GM18909 (cell line): ENCODE measurements at regions not wholly inside any gene's neighbourhood (a gene's known extent, or its start where the extent isn't known, plus 50 kb on each side); places are given as distances from the start of the nearest gene placed in this dataset.
"Not testable (repeated sequence)": the region's sequence is repeated elsewhere in the genome, so short reads cannot be mapped to it uniquely, and the experiment has no call there.

Source experiments
- ATAC-seq: cut with Tn5 transposase; IDR thresholded peaks from one replicate; pipeline ENCODE4 v1.9.1; 2021; ENCODE audit warnings: mild to moderate bottlenecking; ENCODE audit not compliant: unreplicated experiment, poor library complexity

GRCh38 chr16:48958681-48959080, 323.0 kb downstream of the CBLN1 start:
- no peak for ATAC-seq

GRCh38 chr16:48956620-48957019, 325.0 kb downstream of the CBLN1 start:
- ATAC-seq = no peak

GRCh38 chr16:48955837-48956236, 325.8 kb downstream of the CBLN1 start:
- ATAC-seq = no peak

GRCh38 chr16:48951621-48952125, 330.0 kb downstream of the CBLN1 start:
- ATAC-seq = not testable (repeated sequence)

- no peak for ATAC-seq
These were observed 331.5 kb downstream of the CBLN1 start for GRCh38 chr16:48950184-48950583.

- no peak for ATAC-seq
These were observed 332.0 kb downstream of the CBLN1 start for GRCh38 chr16:48949636-48950035.

GRCh38 chr16:48948911-48949310, 332.7 kb downstream of the CBLN1 start:
- ATAC-seq = no peak

GRCh38 chr16:48947371-48947713, 334.3 kb downstream of the CBLN1 start:
- no peak for ATAC-seq

GRCh38 chr16:48946686-48947370, 334.8 kb downstream of the CBLN1 start:
- ATAC-seq = no peak

GRCh38 chr16:48942996-48943395, 333.0 kb upstream of the N4BP1 start:
- no peak for ATAC-seq

GRCh38 chr16:48936811-48937210, 326.8 kb upstream of the N4BP1 start:
- no peak for ATAC-seq

- ATAC-seq = no peak
These were observed 322.4 kb upstream of the N4BP1 start for GRCh38 chr16:48932216-48932855.

- no peak for ATAC-seq
These were observed 321.1 kb upstream of the N4BP1 start for GRCh38 chr16:48930951-48931553.

GRCh38 chr16:48919791-48920190, 309.8 kb upstream of the N4BP1 start:
- no peak for ATAC-seq

GRCh38 chr16:48918520-48919258, 308.7 kb upstream of the N4BP1 start:
- no peak for ATAC-seq

GRCh38 chr16:48916566-48916965, 306.6 kb upstream of the N4BP1 start:
- no peak for ATAC-seq

GRCh38 chr16:48914070-48914469, 304.1 kb upstream of the N4BP1 start:
- ATAC-seq = no peak

- no peak for ATAC-seq
These were observed 303.4 kb upstream of the N4BP1 start for GRCh38 chr16:48913384-48913783.

- ATAC-seq = no peak
These were observed 302.4 kb upstream of the N4BP1 start for GRCh38 chr16:48912360-48912759.

- ATAC-seq = no peak
These were observed 301.7 kb upstream of the N4BP1 start for GRCh38 chr16:48911700-48912099.

- no peak for ATAC-seq
These were observed 300.2 kb upstream of the N4BP1 start for GRCh38 chr16:48910214-48910613.
